GM20000 (cell line): ENCODE measurements at regions not wholly inside any gene's neighbourhood (a gene's known extent, or its start where the extent isn't known, plus 50 kb on each side); places are given as distances from the start of the nearest gene placed in this dataset.

Experiments used
- DNase-seq: peaks from one replicate; pipeline ENCODE4 v3.0.0; 2012; ENCODE audit warnings: low spot score
- TF ChIP-seq, protein P1 (sequence below): IDR thresholded peaks from 2 replicates; pipeline ENCODE4 v1.5.1; 2012; ENCODE audit warnings: mild to moderate bottlenecking, control low read depth; ENCODE audit errors: extremely low read depth, missing control alignments

DNA sequence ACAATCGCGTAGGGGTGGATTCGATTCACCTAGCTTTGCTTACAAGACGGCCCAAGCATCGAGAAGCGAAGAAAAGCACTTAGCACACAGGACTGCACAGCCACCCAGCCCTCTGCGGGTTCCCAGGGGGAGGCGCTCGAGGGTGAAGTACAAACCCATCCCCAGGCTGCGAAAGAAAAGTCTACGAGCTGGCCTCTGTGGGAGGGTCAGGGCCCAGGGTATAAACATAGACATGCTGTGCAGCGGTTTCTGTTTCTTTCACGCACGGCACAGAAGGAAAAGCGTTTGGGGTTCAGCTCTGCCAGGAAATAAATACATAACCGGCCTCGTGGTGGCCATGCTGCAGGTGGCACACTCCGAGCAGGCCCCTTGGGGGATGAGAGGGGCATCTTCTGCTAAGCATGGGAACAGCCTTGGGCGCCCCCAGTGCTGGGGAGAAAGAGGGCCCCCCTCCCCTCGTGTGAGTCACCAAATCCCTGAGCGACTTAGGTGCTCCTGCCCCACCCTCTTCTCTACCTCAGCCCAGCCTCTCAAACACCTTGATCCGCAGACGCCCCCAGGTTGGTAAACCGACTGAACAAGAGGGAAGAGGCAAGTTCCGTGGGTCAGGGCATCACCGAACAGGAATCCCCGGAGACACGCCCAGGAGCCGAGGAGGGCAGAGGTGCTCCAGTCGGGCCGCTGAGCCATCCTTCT, 91.6 kb upstream of the RIPOR2 start:
- TF ChIP-seq, protein P1, sequence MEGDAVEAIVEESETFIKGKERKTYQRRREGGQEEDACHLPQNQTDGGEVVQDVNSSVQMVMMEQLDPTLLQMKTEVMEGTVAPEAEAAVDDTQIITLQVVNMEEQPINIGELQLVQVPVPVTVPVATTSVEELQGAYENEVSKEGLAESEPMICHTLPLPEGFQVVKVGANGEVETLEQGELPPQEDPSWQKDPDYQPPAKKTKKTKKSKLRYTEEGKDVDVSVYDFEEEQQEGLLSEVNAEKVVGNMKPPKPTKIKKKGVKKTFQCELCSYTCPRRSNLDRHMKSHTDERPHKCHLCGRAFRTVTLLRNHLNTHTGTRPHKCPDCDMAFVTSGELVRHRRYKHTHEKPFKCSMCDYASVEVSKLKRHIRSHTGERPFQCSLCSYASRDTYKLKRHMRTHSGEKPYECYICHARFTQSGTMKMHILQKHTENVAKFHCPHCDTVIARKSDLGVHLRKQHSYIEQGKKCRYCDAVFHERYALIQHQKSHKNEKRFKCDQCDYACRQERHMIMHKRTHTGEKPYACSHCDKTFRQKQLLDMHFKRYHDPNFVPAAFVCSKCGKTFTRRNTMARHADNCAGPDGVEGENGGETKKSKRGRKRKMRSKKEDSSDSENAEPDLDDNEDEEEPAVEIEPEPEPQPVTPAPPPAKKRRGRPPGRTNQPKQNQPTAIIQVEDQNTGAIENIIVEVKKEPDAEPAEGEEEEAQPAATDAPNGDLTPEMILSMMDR: peak; percentile 64
- DNase-seq: peak; percentile 79

DNA sequence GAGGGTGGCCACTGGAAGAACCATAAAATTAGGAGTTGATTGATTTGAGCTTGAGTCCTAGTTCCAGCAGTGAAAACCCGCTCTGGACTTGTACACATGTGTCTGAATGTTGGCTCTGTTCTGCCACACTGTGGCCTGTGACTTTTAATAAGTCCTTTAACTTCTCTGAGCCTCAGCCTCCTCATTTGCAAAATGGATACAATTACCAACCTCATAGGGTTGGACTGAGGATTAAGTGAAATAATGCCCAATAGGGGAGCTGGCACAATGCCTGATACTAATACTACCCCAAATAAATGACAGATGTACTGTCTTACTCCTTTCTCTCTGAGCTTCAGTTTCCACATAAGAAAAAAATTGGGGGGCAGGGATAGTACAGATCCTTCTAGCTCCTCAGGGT, 92.6 kb upstream of the RIPOR2 start:
- TF ChIP-seq, protein P1: no peak
- DNase-seq: no peak

DNA sequence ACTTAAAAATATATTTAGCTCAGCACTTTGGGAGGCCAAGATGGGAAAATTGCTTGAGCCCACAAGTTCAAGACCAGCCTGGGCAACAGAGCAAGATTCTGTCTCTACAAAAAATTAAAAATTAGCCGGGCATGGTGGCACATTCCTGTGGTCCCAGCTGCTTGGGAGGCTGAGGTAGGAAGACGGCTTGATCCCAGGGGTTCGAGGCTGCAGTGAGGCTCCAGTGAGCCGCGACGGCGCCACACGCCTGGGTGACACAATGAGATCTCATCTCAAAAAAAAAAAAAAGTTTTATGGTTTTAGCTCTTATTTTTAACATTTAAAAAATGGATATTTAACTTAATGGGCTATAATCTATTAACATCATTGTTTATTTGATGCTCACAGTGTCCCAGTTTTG, 97.2 kb upstream of the RIPOR2 start:
- TF ChIP-seq, protein P1: no peak
- no peak for DNase-seq

DNA sequence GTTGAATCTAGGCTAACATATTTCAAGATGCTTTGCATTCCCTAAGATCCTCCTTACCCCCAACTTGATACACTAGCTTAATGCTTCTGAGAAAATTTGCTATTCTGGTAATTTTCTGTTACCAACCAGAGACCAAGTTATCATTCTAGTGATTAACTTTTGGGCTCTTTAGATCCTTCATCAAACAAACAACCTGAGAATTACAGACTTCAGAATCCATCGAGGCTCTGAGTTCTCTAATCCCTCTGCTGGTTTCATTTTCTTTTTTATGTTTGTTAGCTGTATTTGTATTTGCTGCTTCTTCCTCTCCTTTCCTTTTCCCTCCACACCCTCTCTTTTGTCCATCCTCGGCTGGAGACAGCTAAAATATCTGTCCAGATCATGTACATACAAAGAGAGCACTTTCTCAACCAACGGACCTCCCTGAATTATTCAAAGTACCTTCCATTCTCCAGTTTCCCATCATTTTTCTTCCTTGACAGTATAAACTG, 98.7 kb upstream of the RIPOR2 start:
- TF ChIP-seq, protein P1: no peak
- no peak for DNase-seq

DNA sequence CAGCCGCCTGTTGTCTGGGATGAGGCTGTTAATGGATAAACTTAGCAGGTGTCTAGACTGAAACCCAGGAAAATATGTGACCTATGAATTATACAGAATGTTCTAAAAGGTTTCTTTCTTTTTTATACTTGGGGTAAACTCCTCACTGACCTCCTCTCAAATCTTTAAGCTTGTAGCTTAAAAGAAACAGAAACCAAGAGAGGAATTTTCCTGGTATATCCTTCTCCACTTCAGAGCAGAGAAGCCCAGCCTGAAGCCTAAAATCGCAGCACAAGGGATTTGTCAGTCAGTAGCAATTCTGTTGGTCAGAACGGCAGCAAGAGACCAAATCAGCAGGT, 99.4 kb upstream of the RIPOR2 start:
- TF ChIP-seq, protein P1: no peak
- no peak for DNase-seq

DNA sequence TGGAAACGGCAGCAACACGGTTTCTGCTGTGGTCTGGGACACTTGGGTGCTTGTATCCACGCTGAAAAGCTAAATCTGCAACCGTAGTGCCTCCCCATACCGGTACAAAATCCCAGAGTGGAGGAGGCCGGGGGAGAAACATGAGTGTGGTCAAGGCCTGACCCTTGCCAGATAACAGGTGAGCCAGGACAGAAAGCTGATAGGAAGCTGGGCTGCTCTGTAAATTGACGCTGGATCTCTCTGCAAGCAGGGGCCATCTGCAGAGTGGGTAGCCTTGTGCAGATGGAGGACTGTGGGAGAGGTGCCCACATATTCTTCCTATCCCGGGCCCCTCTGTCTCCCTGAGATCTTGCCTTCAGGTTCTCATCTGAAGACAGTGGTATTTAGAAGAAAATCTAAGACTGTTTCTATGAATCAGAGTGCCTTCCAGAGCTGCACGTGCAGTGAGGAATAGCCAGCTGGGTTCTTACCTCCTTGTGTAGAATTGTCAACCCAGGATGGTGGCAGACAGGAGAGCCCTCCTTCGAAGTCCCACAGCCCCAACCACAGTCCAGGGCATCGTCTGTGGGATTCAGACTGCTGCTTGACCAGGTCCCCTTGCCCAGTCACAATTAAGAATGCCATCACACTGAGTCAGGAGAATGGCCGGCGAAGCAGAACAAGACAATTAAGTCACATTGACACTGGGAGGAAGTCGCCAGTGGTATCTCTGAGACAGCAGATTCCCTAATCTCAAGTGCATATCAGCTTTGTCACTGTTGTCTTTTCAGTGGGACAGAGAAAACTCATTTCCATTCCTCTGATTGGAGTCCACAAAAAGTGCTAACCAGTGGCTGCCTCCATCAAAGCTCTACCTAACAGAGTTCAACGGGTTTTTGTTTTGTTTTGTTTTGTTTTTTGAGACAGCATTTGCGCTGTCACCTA, 100.0 kb upstream of the RIPOR2 start:
- DNase-seq: peak; percentile 32
- TF ChIP-seq, protein P1: no peak

DNA sequence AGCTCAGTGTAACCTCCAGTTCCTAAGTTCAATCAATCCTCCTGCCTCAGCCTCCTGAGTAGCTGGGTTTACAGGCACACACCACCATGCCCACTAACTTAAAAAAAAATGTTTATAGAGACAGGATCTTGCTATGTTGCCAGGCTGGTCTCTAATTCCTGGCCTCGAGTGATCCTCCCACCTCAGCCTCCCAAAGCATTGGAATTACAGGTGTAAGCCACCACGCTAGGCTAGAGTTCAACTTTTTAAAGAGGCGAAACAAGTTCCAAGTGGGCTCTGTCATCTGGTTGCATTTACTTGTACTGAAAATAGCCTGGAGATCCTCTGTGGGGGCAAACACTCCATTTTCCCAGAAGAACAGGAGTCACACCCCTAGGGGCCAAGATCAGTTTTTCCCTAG, 100.7 kb upstream of the RIPOR2 start:
- TF ChIP-seq, protein P1: no peak
- DNase-seq: no peak
